HK-2 (cell line): ENCODE measurements at regions not wholly inside any gene's neighbourhood (a gene's known extent, or its start where the extent isn't known, plus 50 kb on each side); places are given as distances from the start of the nearest gene placed in this dataset.

Experiments used
- DNase-seq: peaks from one replicate; pipeline ENCODE4 v3.0.0-alpha.2; 2018; ENCODE audit not compliant: unreplicated experiment

DNA sequence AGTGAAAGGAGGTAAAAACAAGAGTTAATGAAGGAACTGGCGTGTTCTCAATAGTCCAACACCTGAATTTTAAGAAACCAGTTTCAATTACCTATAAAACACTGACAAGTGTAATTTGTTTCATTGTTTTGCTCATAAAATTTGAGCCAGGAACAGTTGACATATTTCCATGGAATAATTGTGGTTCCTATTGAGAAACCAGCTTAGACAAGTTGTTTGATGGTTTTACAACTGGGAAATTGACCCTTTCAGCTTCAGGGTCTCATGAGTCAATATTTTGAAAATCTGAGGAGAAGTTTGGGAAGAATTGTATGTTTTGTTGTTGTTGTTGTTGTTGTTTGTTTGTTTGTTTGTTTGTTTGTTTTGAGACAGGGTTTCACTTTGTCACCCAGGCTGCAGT lies 69.1 kb upstream of the GADD45A start:
- no peak for DNase-seq

DNA sequence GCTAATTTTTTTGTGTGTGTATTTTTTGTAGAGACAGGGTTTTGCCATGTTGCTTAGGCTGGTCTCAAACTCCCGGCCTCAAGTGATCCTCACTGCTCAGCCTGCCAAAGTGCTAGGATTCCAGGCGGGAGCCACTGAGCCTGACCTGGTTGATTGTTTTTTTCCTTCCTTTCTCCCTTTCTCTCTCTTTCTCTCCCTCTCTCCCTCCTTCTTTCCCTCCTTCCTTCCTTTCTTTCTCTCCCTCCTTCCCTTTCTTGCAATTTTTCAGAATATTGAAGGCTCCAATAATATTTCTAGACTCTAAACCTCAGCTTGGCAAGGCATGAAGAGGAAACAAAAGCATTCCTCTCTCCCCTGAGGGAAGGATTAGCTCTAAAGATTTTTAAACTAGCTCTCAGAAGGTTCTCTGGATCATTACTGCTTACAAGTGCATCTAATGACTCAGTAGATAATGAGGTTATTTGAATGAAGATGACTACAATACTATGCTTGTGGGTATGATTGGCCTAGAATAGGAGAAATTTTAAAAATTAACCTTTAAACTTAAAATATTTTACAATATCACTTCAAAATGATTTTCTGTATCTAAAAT lies 68.5 kb upstream of the GADD45A start:
- no peak for DNase-seq

DNA sequence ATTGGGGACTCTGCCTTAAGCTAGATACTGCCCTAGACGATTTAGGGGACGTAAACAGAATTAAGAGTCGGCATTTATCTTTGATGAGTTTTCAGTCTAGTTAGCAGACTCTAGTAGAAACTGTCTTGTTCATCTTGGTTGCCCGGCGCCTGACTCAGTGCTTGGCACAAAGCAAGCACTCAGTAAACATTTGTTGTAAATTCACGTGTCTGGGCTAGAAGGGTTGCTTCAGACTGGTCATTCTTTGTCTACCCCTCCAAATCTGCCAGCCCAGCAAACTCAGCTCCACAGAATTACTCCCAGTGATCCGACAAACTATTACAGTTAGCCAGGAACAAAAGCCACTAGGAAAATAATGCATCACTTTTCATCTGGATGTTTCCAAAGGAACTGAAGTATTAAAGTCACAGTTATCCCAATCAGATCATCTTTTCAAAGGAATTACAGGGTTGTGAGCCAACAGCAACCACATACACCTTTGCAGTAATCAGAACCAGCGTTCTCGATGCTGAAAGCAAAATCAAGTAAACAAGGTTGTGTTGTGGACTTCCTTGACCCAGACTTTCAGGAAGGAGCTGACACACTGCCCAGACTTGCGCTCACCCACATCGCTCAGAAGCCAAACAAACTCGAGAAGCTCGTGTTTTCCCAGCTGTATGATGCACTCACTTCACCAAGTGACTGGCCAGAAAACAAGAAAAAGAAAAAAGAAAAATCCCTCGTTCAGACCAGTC lies 66.5 kb upstream of the GADD45A start:
- no peak for DNase-seq

DNA sequence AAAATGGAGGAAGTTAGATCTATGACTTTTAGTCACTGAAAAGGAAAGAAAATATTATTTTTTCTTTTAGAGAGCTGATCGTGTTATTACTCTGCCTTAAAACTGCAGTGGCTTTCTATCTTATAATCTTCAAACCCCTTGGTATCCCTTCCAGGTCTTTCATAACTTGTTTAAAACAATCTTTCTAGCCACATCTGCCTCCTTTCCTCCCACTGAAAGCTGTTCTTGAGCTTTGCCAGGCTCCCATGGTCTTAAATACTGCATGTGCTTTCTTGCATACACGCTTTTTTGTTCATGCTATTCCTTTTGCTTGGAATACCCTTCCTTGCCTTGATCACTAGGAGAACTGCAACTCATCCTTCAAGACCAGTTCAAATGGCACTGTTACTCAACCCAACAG lies 65.9 kb upstream of the GADD45A start:
- no peak for DNase-seq

DNA sequence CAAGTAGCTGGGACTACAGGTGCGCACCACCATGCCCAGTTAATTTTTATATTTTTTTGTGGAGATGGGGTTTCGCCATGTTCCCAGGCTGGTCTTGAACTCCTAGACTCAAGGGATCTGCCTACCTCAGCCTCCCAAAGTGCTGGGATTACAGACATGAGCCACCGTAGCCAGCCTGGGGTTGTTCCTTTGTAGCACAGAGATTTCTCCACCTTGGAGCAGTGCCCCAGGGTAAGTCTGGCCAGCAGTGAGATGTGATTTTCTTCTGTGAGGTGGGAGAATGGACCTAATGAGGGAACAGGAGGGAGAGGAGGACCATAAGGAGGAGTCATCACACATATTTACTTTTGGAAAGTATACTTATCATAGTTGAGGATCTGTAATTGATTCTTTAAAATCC lies 61.1 kb upstream of the GADD45A start:
- DNase-seq, result no peak

DNA sequence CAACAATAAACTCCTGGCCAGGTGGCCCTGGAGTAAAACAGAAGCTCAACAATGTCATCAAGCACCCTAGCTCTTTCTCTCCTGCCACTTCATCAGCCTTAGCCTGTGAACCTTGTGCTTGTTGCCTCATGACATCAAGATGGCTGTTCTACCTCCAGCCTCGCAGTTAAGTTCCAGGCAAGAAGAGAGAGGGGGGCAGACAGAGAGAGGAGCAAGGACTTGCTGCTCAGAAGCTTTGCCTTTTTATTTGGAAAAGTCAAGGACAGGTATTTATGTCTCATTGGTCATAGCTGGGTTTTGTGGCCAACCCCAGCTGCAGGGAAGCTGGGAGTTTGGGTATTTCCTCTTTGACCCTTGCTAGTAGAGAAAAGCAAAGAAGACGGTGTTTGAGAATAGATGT lies 60.3 kb upstream of the GADD45A start:
- no peak for DNase-seq

DNA sequence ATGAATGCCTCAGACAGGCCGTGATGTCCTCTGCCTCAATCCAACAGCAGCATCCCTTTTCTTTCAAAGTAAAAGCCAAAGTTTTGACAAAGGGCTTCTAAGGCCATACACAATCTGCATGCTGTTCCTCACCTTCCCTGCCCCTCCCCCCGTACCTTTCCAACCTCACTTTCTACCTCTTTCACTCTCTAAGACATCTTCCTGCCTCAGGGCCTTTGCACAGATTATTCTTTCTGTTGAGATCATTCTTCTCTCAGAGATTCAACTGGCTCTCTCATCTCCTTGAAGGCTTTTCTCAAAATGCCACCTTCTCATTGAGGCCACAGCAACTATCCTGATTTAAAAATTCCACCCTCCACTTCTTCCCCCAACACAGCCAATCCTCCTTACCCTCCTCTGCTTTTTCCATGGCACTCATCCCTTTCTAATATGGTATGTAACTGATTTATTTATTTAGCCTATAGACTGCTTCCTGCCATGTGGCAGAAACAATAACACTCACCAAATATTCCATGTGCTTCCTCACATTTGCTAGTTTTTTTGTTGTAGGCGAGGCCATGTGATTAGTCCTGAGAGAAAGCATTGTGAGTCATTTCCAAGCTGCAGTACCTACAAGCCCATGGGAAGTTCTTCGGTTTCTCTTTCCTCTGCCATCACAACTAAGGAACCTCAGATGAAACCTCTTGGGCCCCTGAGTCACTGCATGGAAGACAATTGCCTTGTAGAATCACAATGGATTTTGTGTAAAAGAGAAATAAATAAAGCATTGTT lies 58.7 kb upstream of the GADD45A start:
- no peak for DNase-seq

DNA sequence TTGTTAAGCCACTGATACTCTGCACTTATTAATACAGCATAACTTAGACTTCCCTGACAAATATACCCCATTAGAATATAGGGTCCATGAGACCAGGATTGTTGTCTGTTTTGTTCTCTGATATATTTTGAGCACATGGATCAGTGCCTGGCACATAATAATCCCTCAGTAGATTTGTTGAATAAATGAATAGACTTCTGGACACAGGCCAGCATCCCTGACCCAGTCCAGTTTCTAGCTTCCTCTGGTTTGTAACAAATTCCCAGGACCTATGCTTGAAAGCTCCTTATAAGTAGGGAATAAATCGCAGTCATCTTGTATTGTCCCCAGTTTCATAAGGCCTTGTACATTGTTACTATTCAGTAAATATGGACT lies 58.2 kb upstream of the GADD45A start:
- DNase-seq, result no peak

DNA sequence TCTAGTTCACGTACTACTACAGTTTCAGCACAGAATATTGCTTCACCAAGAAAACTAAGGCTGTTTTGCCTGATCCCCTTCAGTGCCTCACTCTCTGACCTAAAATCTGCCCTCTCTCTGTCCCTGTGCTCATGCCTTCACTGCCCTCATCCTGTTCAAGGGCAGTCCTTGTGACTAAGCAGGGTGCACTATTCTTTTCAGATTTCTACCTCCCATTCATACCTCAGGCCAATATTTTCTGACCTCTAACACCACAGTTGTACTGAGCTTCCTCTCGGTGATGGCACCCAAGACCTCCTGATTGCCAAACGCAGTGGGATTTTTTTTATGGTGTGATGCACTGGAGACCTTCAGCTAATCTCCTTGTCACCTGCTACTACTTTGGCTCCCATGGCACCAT lies 57.7 kb upstream of the GADD45A start:
- DNase-seq, result no peak

DNA sequence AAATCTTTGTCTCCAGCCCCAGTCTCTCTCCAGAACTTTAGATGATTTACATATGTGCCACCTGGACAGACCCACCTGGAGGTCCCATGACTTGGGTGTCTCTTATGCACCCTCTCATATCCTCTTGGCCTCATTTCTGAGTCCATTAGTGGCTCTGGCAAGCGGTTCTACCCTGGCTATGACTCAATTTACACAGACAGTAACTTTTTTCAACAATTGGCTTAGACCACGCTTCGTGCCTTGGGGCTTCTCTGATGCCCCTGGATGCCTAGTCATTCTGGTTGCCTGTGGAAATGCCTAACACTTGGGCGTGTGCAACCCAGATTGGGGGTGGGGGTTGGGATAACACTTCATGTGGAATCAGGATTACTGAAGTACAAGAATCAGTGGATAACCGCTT lies 57.1 kb upstream of the GADD45A start:
- no peak for DNase-seq

DNA sequence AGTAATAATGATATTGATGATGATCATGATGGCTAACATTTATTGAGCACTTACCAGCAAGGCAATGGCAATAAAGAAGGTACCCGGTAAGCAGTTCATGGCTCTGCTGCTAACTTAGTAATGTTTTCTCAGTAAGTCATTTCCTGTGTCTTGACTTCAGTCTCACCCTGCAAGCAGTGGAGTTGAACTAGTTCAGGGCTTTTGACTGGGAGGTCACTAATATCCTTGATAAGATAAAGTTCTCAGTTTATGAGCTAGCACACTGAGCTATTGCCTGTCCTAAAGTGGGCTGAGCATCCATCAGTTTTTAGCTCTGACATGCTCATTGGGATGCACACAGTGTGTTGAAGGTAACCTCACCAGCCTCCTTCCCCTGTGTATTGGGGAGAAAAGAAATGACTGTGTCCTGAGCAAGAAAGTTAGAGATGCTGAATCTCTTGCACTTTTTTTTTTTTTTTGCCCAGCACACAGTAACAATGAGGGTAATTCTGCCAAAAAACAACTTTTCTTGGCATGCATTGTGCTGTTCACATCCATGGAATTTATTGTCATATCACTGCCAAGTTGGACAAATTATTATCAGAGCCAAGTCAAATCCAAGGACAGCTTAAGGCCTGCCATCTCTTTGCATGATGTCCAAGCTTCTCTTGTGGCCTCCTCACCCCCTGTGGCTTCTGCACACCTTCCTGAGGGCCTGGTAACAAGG lies 55.5 kb upstream of the GADD45A start:
- no peak for DNase-seq

DNA sequence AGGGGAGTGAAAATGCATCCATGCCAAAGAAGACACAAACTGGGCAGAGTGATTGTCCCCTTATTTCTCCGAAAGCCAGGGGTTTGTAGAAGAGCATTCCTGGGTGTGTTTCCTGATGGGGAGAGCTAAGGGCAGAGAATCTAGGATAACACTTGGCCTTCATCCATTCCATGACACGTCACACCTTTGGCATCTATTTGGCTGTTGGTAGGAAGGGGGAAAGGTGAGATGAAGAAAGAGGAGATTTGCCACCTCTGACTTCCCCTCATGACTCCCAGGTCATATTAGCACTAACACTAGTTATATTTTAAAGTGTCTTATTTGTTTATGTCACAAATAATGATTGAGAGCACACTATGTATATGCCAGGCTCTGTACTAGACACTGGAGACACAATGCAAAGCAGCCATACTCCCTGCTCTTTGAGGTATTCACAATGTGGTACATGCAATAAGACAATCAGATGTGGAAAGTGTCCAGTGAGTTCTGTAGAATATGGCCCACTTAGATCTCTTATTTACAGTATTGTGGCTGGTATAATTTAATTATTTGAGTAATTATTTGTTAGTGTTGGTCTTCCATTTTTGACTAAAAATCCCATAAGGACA lies 54.5 kb upstream of the GADD45A start:
- DNase-seq, result no peak

DNA sequence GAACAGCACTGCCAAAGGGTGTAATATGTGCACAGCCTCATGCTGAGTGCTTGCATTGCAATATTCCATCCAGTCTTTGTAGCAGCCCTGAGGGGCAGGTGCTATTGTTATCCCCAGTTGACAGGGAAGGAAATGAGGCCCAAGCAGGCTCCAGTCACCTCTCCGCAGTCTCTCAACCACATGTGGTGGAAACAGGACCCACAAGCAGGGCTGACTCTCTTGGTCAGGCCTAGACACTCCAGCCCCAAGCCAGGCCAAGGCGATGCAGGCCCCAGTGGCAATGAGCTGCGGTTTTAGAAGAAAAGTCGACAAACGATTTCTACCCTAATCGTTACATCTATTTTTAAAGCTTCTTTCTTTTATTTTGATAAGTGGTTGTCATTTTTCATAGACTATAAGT lies 52.6 kb upstream of the GADD45A start:
- no peak for DNase-seq

DNA sequence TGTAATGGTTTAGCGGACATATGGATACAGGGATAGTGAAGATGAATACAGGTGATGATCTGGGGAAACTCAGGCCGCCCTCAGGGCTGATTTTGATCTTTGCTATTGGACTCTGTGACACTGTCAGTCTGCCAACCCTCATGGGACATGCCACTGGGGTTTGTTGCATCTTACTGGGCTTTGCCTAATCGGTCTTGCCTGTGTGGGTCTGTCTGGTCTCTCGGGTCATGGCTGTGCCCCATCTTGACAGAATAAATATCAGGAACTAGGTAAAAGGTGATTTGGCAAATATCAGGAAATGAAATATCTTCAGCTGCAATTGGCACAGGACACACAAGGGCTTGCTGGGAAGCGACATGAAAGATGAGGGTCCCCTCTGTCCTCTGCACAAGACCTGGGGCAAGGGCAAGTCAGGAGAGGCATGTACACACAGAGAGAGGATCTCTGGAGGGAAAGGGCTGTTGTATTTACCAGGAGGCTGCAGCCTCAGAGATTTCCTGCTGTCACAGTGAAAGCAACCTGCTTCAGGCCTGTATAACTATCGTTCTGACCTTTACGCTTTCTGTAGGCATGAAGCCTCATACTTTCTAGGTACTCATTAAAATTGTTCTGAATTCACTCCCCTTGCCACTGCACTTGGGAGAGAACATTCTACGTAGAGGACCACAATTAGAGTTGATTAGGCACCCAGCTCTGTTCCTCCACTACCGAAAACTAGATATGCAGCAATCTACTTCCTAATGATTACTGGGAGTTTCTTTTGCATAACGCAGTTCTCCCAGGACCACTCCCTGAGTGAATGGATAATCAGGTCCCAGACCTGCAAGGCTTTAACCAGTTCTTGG lies 52.0 kb upstream of the GADD45A start:
- no peak for DNase-seq

DNA sequence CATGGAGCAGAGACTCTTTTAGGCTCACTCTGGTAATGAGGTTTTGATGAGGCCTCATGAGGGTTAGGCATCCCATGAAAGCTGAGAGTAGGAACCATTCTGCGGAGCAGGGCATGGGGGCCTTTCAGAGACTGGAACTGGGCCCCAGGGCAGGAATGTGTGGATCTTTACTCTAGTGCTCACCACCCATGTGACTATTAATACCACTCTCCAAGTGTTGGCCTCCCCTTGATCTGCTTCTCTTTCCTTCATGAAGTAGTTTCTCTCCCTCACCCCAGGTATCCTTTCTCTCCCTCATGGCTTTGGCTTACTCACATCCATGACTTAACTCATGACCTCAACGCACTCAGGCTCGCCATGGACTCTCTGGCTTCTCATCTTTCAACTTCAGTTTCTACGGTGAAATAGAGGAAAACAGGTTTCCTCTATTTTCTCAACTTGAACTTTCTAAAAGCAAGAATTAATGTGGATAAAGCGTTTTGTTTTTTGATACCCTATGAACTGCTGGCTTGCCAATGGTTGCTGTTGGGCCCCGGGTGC lies 50.5 kb upstream of the GADD45A start:
- DNase-seq, result no peak

DNA sequence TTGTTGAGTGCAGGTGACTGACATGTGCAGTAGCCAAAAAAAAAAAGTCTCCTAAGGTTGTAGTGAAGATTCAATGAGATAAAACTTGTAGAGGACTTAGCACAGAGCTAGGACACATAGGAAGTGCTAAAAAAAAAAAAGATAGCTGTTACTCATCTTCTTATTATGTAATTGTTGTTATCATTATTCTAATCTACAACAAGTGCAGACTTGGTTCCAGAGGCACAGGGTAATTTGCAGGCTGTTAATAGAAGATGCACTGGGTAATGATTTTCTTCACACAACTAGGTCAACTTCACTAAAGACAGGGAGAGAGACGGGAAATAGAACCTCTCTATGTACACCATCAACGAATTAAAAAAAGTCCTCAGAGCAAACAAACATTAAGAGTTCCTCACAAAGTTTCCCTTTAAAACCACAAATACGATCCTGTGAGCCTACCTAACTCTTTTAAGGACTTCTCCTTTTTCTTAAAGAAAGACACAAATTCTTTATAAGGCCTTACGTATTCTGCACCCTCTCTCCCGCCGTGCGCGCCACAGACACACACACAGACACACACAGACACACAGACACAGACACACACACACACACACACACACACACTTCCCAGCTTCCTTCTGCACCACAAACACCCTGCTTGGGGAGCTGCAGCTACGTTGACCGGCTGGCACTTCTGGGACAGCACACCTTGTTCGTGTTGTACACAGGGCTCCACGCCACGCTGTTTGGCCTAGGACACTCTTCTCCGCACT lies 49.8 kb upstream of the GADD45A start:
- DNase-seq, result no peak
